ENCODE measurements at regions not wholly inside any gene's neighbourhood (a gene's known extent, or its start where the extent isn't known, plus 50 kb on each side); places are given as distances from the start of the nearest gene placed in this dataset.

- no peak overlapping the region for H4K5ac ChIP-seq (ENCODE audit: insufficient read length, low read depth, low read length)
Measured at GRCh38 chr4:57412259-57413054, 302.3 kb upstream of the IGFBP7 start.

More at GRCh38 chr4:57412259-57413054, 302.3 kb upstream of the IGFBP7 start:
- H3K4ac ChIP-seq (ENCODE audit: low read depth, low read length), result no peak overlapping the region
- DNase-seq, result no peak
- no peak overlapping the region for H2BK5ac ChIP-seq (ENCODE audit: insufficient read length, low read length)
- no peaks in the 10 kb centered on the region for H4K20me1 ChIP-seq (ENCODE audit: control insufficient read depth, insufficient read depth, insufficient read length)
- H2BK120ac ChIP-seq (ENCODE audit: low read depth, low read length, poor library complexity, severe bottlenecking), result no peak overlapping the region
- H3K27ac ChIP-seq (ENCODE audit: insufficient read length, low read depth, low read length), result no peak overlapping the region
- no peaks in the 10 kb centered on the region for H3K36me3 Mint-ChIP-seq (ENCODE audit: insufficient read depth in 1 of 3, low read depth in 3 of 3)
- H3K9ac ChIP-seq (ENCODE audit: extremely low read depth, insufficient read length, low read length), result no peak overlapping the region
- H3K56ac ChIP-seq (ENCODE audit: insufficient read length, low read depth, low read length), result no peak overlapping the region
- no peak overlapping the region for H3K18ac ChIP-seq (ENCODE audit: insufficient read length, low read depth, low read length)
- no peak overlapping the region for H2AFZ ChIP-seq (ENCODE audit: low read length)
- no peak for TF ChIP-seq CTCF (conservative IDR thresholded peaks at IDR 0.05)
- no peak overlapping the region for H4K91ac ChIP-seq (ENCODE audit: insufficient read length, low read depth, low read length)
- no peak overlapping the region for H2BK15ac ChIP-seq (ENCODE audit: low read depth, low read length)
- no peak overlapping the region for H2AK5ac ChIP-seq (ENCODE audit: insufficient read length, low read length)
- no CpG with 5 or more reads among the region's 5 CpGs for WGBS (ENCODE audit: extremely low coverage, insufficient read length, low lambda C conversion rate)
- no peaks in the 10 kb centered on the region for H3K9me3 Mint-ChIP-seq
- no peak overlapping the region for H2BK20ac ChIP-seq (ENCODE audit: low read depth, low read length, poor library complexity, severe bottlenecking)
- H3K9me3 ChIP-seq (ENCODE audit: control insufficient read depth, low read depth, low read length), result no peaks in the 10 kb centered on the region
- H3K27me3 ChIP-seq (ENCODE audit: insufficient read depth, low read length), result no peaks in the 10 kb centered on the region
- no peak overlapping the region for H3K4me2 ChIP-seq (ENCODE audit: insufficient read depth, insufficient read length, low read length)
- no peaks in the 10 kb centered on the region for H3K79me2 ChIP-seq (ENCODE audit: insufficient read depth, low read length)
- H3K4me1 ChIP-seq (ENCODE audit: insufficient read depth, low read length), result no peaks in the 10 kb centered on the region; the same call in 1 of the 2 replicates
- no peaks in the 10 kb centered on the region for H3K4me1 Mint-ChIP-seq
- H2BK12ac ChIP-seq (ENCODE audit: insufficient read length, low read depth, low read length), result no peak overlapping the region
- no peaks in the 10 kb centered on the region for H3K23me2 ChIP-seq (ENCODE audit: insufficient read length, low read depth, low read length, poor library complexity, severe bottlenecking)
- H3K23ac ChIP-seq (ENCODE audit: insufficient read length, low read depth, low read length), result no peak overlapping the region
- no peak overlapping the region for H4K8ac ChIP-seq (replicated peaks; ENCODE audit: insufficient read length, low read depth, low read length)
- no peaks in the 10 kb centered on the region; the same call in 1 of the 2 replicates for H3K27me3 Mint-ChIP-seq (ENCODE audit: low read depth)
- H3K4me3 Mint-ChIP-seq, result no peak overlapping the region
- H3K14ac ChIP-seq (ENCODE audit: insufficient read depth, low read length), result no peak overlapping the region
- no peak overlapping the region for H3K27ac Mint-ChIP-seq
- H3K79me1 ChIP-seq (ENCODE audit: insufficient read depth, low read depth, low read length, poor library complexity, severe bottlenecking), result no peaks in the 10 kb centered on the region
- no peak overlapping the region for H3T11ph ChIP-seq (ENCODE audit: low read length)
